ENCODE measurements at regions not wholly inside any gene's neighbourhood (a gene's known extent, or its start where the extent isn't known, plus 50 kb on each side); places are given as distances from the start of the nearest gene placed in this dataset.

GRCh38 chr14:97350894-97351731 is 553.9 kb downstream of the VRK1 start:
- no peak for DNase-seq (ENCODE audit: low spot score)

- no peak for DNase-seq (ENCODE audit: low spot score)
These were observed 555.9 kb downstream of the VRK1 start for GRCh38 chr14:97353102-97353501.

GRCh38 chr14:97354119-97354722 is 557.0 kb downstream of the VRK1 start:
- DNase-seq (ENCODE audit: low spot score) = no peak

GRCh38 chr14:97359341-97359740 is 562.2 kb downstream of the VRK1 start:
- DNase-seq (ENCODE audit: low spot score) = no peak

GRCh38 chr14:97361181-97361580 is 564.0 kb downstream of the VRK1 start:
- no peak for DNase-seq (ENCODE audit: low spot score)

GRCh38 chr14:97361958-97362357 is 564.8 kb downstream of the VRK1 start:
- no peak for DNase-seq (ENCODE audit: low spot score)

GRCh38 chr14:97366400-97366799 is 569.2 kb downstream of the VRK1 start:
- no peak for DNase-seq (ENCODE audit: low spot score)

- no peak for DNase-seq (ENCODE audit: low spot score)
These were observed 570.1 kb downstream of the VRK1 start for GRCh38 chr14:97367278-97367677.

GRCh38 chr14:97368049-97368448 is 570.9 kb downstream of the VRK1 start:
- DNase-seq (ENCODE audit: low spot score) = no peak

- DNase-seq (ENCODE audit: low spot score) = no peak
These were observed 571.9 kb downstream of the VRK1 start for GRCh38 chr14:97368900-97369564.

GRCh38 chr14:97369901-97370300 is 572.7 kb downstream of the VRK1 start:
- no peak for DNase-seq (ENCODE audit: low spot score)

GRCh38 chr14:97376310-97376709 is 579.1 kb downstream of the VRK1 start:
- no peak for DNase-seq (ENCODE audit: low spot score)

- DNase-seq (ENCODE audit: low spot score) = no peak
These were observed 580.4 kb downstream of the VRK1 start for GRCh38 chr14:97377550-97377949.

- no peak for DNase-seq (ENCODE audit: low spot score)
These were observed 581.9 kb downstream of the VRK1 start for GRCh38 chr14:97379091-97379531.

- no peak for DNase-seq (ENCODE audit: low spot score)
These were observed 583.4 kb downstream of the VRK1 start for GRCh38 chr14:97380539-97380941.

- DNase-seq (ENCODE audit: low spot score) = no peak
These were observed 584.1 kb downstream of the VRK1 start for GRCh38 chr14:97381309-97381708.

- peak; percentile 20 for DNase-seq (ENCODE audit: low spot score)
These were observed 585.5 kb downstream of the VRK1 start for GRCh38 chr14:97382616-97383226.

- no peak for DNase-seq (ENCODE audit: low spot score)
These were observed 588.5 kb downstream of the VRK1 start for GRCh38 chr14:97385727-97386126.

GRCh38 chr14:97387252-97387874 is 590.2 kb downstream of the VRK1 start:
- no peak for DNase-seq (ENCODE audit: low spot score)

GRCh38 chr14:97388408-97388807 is 591.2 kb downstream of the VRK1 start:
- DNase-seq (ENCODE audit: low spot score) = no peak

GRCh38 chr14:97390096-97390724 is 593.0 kb downstream of the VRK1 start:
- DNase-seq (ENCODE audit: low spot score) = no peak

GRCh38 chr14:97393244-97393643 is 596.1 kb downstream of the VRK1 start:
- no peak for DNase-seq (ENCODE audit: low spot score)
